ENCODE measurements at regions not wholly inside any gene's neighbourhood (a gene's known extent, or its start where the extent isn't known, plus 50 kb on each side); places are given as distances from the start of the nearest gene placed in this dataset.
"Not testable (repeated sequence)": the region's sequence is repeated elsewhere in the genome, so short reads cannot be mapped to it uniquely, and the experiment has no call there.

DNA sequence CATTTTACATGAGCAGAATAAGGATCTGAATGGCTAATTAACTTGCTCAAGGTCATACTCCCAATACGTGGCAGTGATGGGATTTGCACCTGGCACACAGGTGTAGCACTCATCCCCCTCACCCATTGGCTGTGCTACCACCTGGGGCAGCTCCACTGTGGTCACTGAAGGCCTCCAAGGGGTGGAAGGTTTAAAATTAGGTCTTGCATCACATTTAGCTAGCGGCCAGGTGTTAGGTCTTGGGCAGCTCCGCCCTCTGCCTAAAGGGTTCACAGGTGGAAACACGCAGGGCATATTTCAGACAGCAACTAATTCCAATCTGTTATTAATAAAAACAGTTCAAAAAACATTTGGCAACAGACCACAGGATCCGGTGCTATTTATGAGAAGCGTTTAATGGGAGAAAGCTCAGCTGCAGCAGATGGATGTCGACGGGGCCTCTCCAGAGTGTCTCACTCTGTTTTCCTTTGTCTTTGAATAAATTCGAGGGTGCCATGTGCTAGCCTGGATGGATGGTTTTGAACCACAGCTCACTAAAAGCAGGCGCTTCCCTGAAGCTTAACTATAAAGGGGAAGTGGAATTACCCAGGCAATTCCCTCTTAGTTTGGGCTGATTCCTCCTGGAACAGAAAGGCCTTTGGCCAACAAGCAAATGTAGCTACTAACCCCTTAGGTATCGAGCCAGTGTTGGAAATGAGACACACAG is 1017.6 kb downstream of the TYW1 start:
- no peak for DNase-seq (ENCODE audit: low spot score)

DNA sequence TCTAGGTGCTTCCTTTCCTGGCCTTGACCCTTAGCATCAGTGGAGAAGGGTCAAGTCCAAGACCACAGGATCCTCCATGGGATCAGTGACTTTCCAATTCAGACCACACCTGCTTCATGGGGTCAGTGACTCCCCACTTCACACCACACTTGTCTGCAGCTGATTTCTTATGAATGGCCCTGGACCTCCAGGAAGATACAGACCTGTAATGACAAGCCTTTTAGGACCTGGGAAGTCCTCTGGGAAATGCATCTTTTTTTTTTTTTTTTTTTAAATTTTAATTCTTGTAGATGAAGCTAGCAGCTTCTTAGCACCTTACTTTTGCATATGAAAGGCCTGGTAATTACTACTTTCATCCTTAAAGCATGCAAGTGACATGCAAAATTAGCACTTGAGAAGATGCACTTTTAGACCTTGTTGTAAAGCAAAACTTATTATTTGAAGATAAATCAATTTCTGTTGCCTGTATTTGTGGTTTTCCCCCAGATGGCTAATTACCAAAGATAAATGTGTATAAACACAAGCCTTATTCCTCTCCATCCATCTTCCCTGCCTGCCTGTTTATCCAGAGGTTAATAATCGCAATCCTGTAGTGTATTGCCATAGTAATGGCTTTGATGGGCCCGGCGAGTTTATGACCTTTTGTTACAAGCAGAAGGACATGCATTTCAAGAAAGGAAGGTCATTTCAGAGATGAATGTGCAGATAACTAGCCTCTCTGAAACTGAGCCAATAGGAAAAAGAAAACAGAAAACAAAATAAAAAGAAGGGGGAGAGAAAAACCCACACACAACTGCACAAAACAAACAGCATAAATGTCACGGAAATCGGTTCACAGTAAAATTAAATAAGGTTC is 1018.7 kb downstream of the TYW1 start:
- no peak for DNase-seq (ENCODE audit: low spot score)

DNA sequence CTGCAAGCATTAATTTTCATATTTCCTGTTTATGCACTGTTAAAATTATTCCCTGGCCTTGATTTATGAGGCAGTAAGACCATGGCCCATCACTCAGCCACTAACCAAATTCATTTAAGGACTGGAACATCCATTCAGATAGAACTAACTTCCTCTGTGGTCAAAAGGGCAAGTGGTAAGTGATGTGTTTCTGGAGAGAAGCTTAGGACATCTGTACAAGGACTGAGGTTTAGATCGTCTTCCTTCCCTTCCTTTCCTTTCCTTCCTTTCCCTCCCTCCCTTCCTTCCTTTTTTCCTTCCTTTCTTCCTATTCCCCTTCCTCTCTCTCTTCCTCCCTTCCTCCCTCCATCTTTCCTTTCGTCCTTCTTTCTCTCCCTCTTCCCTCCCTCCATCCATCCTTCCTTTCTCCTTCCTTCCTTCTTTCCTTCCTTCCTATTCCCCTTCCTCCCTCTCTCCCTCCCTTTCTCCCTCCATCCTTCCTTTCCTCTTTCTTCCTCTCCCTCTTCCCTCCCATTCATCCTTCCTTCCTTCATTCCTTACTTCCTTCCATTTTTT is 1019.4 kb downstream of the TYW1 start:
- DNase-seq (ENCODE audit: low spot score) = no peak

DNA sequence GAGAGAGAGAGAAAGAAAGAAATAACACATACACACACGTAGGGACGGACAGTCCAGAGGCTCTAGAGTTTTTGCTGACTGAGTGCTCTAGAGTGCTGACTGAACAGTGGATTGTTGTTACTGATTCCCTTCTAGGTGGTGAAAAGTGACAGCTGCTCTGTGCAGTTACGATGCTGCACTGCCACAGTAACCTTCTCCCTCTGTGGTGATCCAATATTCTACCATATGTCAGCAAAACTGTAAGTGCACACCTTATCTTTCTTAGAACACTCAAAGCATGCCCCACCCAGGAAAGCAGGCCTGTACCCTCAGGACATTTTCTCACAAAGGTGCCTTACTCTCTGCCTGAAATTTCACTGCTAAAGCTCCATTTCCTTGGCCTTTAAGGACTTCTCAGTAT is 1023.5 kb downstream of the TYW1 start:
- no peak for DNase-seq (ENCODE audit: low spot score)

DNA sequence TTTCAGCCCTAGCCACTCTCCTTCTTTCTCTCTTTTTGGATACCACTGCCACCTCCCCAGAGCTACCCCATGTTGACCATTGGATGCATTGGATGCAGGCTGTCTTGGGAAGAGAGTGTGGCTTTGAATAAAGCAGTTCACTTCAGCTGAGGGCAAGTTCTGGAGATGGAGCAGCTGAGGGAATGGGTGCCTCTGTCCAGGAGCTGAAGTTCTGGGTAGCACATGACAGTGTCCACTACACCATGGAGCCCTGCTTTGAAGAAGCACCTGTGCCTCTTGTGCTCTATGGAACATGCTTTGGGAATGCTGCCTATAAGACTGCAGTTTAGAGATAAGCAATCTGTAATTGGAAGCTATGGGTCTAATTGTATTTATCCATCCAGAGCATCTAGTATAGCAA is 1028.7 kb downstream of the TYW1 start:
- no peak for DNase-seq (ENCODE audit: low spot score)

DNA sequence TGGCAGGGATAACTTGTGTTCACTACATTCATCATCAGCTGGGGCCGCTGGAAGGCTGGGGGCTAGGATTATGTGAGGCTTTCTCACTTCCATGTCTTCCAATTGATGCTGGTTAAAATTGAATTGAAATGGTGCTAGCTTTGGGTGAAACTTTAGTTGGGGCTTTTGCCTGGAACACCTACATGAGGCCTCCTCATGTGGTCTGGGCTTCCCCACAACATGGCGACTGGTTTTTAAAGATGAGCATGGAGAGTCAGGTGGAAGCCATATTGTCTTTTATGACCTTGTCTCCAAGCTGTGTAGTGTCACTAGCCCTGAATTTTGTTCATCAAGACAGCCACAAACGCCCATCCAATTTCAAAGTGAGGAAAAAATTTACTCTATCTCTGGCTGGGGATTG is 1033.9 kb downstream of the TYW1 start:
- DNase-seq (ENCODE audit: low spot score) = no peak

DNA sequence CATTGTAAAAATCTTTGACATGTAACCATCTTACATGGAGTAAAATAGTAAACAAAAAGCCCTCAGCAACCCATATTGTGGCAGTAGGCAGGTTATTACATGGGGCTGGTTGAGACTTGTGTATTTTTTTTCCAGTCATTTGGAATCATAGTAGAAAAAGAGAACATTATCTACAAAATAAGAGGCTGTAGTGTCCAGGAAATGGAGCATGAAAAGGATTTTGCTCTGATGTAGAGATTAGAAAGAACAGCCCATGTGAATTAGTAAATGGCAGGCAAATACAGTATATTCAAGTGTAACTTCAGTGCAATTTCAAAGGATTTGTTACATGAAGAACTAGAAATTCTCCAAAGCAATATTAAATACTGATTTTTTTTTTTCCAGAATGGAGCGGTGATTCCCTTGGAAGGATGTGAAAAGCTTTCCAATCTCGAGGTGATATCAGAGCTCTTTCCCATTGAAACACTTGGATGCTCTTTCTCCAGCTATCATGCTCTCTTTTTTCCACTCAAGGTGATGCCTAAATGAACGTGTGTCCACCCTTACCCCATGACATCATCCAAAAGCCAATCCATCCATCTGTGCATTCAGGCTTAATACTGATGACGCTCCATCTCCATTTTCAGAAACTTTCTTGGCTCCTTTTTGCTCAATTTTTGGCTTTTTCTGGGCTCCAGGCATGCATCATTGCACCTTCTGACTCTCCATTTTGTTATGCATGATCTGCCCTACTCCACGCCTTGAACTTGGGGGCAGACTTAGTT is 1034.7 kb downstream of the TYW1 start:
- DNase-seq (ENCODE audit: low spot score) = no peak

DNA sequence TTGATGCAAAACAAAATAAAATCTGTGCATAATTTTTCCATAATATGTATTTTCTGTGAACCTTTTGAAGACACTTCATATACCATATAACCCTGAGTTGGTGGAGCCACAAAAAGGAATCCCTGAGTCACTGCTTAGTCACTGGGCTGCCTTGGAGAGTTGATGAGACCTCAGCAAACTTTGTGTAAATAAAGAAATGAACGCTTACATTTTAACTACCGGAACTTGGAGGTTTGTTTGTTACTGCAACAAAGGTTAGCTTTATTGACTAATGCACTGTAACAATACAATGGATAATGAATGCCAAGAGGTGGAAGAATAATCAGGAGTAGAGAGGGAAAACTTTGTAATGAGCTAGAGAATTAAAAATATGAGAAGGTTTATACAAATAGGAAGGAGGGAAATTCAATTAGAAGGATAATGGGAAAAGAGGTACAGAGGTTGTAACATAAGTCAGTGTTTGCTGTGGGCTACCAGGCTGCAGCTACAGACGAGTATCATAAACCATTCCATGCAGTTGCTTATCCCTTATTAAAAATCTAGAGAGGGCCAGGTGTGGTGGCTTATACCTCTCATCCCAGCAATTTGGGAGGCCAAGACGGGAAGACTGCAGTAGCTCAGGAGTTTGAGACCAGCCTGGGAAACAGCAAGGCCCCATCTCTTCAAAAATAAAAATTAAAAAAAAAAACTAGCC is 1042.1 kb downstream of the TYW1 start:
- no peak for DNase-seq (ENCODE audit: low spot score)

DNA sequence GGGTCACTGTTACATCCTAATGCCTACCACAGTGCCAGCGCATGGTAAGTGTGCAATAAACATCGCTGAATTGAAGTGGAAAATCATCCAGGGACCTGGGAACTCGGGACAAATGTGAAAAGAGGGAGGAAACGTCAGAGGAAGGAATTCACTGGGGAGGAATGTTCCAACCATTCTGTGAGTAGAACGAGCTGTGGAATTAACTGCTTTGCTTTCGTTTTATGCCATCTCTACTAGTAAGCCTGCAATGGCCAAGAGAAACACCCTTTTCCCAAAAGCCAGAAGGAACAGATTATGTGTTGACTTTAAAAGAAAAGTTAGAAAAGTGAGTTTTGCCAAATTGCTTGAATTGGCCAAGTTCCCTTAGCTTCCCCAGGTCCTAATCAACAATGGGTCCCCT is 1044.9 kb downstream of the TYW1 start:
- no peak for DNase-seq (ENCODE audit: low spot score)

DNA sequence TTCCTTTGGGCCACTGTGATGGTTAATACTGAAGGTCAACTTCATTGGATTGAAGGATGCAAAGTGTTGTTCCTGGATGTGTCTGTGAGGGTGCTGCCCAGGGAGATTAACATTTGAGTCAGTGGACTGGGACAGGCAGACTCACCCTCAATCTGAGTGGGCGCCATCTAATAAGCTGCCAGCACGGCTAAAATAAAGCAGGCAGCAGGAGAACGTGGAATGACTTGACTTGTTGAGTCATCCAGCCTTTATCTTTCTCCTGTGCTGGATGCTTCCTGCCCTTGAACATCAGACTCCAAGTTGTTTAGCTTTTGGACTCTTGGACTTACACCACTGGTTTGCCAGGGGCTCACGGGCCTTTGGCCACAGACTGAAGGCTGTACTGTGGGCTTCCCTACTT is 1046.9 kb downstream of the TYW1 start:
- no peak for DNase-seq (ENCODE audit: low spot score)

DNA sequence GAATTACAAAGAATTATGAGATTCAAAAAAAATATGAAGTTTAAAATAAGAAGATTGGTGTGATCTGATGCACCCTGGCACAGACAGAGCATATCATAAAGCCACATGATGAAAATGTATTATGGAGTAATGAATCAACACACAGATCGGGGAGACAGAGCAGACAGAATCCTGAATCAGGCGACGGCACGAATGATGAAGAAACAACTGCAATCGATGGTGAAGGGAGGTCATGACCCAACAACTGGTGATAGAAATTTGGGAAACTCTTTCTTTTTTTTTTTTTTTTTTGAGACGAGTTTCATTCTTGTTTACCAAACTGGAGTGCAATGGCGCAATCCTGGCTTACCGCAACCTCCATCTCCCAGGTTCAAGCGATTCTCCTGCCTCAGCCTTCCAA is 1054.0 kb downstream of the TYW1 start:
- DNase-seq (ENCODE audit: low spot score) = no peak

DNA sequence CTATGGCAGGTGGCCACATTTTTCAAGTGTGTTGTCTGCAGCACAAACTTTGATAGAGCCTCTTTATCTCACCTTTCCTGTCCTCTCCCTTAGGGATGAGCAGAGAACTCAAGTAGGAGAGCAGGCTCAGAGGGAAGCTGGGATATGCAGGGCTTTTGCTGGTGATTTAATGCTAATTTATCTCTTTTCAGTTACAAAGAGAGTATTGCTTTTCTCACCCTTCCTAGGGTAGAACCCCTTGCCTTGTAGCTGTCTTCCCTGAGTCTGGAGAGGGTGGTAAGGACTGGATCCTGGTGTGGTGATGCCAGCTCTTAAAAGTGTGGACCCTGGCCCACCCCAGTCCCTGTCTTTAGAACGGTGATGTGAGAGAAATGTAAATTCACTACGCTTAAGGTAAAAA is 1061.4 kb downstream of the TYW1 start:
- DNase-seq (ENCODE audit: low spot score) = no peak

DNA sequence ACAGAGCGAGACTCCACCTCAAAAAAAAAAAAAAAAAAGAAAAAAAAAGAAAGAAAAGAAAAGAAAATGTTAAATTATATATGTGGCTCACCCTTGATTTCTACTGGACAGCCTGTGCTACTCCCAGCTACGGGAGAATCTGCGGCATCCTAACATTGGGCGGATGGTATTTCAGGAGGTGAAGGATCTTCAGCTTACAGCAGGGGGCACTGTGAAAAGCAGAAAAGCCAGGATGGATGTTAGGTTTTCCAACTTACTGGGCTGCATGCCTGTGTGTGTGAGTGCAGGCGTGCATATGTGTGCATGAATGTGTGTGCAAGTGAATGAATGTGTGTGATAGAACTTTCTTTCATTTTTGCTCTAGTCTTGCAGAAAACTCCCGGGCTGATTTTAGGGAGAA is 1066.5 kb downstream of the TYW1 start:
- DNase-seq (ENCODE audit: low spot score) = peak; percentile 3

DNA sequence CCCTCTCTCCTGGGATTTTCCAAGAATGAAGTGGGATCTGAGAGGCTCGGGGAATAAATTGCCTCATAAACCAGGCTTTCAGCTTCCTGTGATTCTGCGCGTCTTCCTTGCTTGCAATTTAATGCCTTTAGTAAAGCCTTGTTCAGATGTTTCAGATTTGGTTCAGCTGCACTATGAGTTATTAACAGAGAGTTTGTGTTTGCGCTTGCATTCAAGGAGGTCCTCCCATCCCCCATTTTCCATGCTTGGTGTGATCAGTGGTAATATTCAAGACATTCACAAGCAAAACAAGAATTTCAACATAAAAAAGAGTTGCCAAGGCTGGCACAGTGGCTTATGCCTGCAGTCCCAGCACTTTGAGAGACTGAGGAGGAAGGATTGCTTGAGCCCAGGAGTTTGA is 1068.9 kb downstream of the TYW1 start:
- no peak for DNase-seq (ENCODE audit: low spot score)

DNA sequence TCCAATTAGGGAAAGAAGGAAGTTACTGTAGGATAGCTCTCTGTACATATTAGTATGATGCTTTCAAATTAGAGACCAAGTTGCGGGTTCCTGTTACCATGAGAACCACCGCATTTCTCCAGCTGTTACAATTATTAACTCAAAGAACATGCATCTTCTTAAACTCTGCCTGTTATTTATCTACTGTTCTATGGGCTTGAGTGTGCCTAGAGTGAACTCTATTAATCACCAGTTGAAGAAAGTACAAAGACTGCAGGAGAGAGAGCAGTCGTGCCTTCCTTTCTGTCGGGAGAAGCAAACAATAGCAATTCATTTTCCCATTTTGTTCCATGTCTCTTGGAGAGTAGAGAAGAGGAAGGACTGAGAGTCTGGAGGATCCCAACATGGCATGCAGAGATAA is 1071.2 kb downstream of the TYW1 start:
- no peak for DNase-seq (ENCODE audit: low spot score)

DNA sequence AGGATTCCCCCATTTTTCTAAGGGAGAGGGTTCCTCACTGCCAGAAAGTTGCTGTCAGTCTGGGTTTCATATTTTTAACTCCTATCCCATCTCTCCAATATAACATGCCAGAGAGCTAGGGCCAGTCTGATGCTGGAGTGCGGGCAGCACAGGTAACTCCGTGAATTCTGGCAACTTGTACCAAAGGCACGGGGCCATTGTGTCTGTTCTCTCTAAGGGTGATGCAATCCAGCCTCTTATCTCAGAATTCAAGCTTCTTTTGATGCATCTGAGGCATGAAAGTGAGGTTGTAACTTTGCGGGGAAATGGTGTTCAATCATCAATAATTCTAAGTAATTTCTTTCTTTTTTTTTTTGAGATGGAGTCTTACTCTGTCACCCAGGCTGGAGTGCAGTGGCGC is 1074.4 kb downstream of the TYW1 start:
- DNase-seq (ENCODE audit: low spot score) = no peak

DNA sequence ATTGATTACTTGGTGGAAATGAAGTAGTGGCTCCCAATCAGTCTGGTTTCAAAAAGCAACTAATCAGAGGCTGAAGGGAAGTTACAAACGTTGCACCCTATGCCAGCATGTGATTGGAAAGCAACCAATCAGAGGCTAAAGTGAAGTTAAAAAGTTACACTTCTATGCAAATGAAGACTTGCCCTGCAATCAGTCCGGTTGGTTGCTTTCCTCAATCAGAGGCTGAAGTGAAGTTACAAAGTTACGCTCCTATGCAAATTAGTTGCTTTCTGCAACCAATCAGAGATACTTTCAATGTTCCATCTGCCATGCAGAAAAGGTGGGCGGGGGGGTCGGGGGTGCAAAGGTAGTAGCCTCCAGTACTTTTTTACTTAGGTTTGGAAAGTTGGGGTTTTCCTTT is 1077.1 kb downstream of the TYW1 start:
- DNase-seq (ENCODE audit: low spot score) = no peak

DNA sequence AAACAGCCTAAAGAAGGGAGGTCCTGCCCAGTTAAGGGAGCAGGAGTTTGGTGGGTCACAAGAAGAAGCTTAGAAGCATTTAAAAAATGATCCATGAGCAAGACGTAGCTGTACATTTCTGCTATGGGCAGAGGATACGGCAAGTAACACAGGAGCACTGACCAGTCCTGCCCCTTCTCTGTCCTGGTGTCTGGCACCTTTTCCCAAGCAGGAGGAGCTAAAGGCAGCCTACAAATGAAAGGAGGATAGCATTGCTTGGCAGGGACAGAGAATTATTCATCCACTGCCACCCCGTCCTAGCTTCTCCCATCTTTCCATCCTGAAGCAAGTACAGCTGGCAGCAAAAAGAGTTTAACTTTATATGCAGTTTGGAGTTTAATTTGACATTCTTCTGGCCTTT is 1077.6 kb downstream of the TYW1 start:
- no peak for DNase-seq (ENCODE audit: low spot score)

DNA sequence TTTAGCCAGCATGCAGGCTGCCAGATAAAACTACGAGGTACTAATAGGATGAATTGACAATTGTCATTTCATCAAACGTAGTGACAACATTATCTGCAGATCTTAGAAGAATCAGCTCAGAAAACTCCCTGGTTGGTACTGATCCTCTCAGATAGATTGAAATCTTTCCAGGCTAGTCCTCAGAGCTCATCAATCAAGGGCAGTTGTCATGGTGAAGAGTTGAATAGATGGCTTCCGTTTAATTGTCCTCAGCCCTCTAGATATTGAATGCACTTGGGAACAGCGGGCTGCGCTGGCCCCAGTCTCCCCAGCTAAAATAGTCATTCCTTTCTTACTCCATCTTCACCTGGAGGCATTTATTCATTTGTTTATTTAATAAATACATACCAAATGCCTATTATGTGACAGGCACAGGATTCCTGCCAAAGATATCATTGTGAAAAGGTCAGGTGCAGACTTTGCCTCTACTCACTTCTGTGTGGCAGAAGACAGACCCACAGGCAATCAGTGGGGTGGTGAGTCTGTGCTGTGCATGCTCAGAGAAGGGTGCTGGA is 1081.6 kb downstream of the TYW1 start:
- no peak for DNase-seq (ENCODE audit: low spot score)

DNA sequence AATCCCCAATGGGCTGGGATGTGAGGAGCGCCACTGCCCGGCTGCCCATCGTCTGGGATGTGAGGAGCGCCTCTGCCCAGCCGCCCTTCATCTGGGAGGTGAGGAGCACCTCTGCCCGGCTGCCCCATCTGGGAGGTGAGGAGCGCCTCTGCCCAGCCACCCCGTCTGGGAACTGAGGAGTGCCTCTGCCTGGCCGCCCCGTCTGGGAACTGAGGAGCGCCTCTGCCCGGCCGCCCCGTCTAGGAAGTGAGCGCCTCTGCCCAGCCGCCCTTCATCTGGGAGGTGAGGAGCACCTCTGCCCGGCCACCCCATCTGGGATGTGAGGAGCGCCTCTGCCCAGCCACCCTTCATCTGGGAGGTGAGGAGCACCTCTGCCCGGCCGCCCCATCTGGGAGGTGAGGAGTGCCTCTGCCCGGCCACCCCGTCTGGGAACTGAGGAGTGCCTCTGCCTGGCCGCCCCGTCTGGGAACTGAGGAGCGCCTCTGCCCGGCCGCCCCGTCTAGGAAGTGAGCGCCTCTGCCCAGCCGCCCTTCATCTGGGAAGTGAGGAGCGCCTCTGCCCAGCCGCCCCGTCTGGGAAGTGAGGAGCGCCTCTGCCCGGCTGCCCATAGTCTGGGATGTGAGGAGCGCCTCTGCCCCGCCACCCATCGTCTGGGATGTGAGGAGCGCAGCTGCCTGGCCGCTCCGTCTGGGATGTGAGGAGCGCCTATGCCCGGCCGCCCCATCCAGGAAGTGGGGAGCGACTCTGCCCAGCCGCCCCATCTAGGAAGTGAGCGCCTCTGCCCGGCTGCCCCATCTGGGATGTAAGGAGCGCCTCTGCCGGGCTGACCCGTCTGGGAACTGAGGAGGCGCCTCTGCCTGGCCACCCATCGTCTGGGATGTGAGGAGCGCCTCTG is 1085.7 kb downstream of the TYW1 start:
- not testable (repeated sequence) for DNase-seq (ENCODE audit: low spot score)

Data from globus pallidus (tissue), 1 donor.